Neural progenitor cell (in vitro differentiated cells): ENCODE measurements at regions not wholly inside any gene's neighbourhood (a gene's known extent, or its start where the extent isn't known, plus 50 kb on each side); places are given as distances from the start of the nearest gene placed in this dataset.

Experiments used
- DNase-seq: peaks from one replicate; pipeline ENCODE4 v3.0.0-alpha.2; 2016; ENCODE audit warnings: low spot score
- H2AFZ ChIP-seq: fragments of 200-600 bp; sonication (generic); replicated peaks from 2 replicates; pipeline ENCODE4 v1.6.1; 2016; ENCODE audit warnings: antibody characterized with exemption
- H3F3A ChIP-seq: fragments of 200-600 bp; sonication (generic); 2 replicates; pipeline ENCODE4 v1.6.1; 2016; ENCODE audit warnings: antibody characterized with exemption, low read depth
- H3K27ac ChIP-seq: fragments of 200-600 bp; sonication (generic); 2 replicates; pipeline ENCODE4 v1.5.1; 2016; ENCODE audit warnings: mild to moderate bottlenecking
- H3K27me3 ChIP-seq: fragments of 200-600 bp; sonication (generic); 2 replicates; pipeline ENCODE4 v1.6.1; 2016; ENCODE audit warnings: mild to moderate bottlenecking, moderate library complexity
- H3K36me3 ChIP-seq: fragments of 200-600 bp; sonication (generic); 2 replicates; pipeline ENCODE4 v1.5.1; 2016
- H3K4me1 ChIP-seq: fragments of 200-600 bp; sonication (generic); 2 replicates; pipeline ENCODE4 v1.6.1; 2016; ENCODE audit warnings: mixed run types
- H3K4me2 ChIP-seq: fragments of 200-600 bp; sonication (generic); 2 replicates; pipeline ENCODE4 v1.6.1; 2016
- H3K4me3 ChIP-seq: fragments of 200-600 bp; sonication (generic); 2 replicates; pipeline ENCODE4 v1.5.1; 2016
- H3K79me2 ChIP-seq: fragments of 200-600 bp; sonication (generic); 2 replicates; pipeline ENCODE4 v1.6.1; 2016; ENCODE audit warnings: low read depth
- H3K9ac ChIP-seq: fragments of 200-600 bp; sonication (generic); 2 replicates; pipeline ENCODE4 v1.6.1; 2016
- H3K9me3 ChIP-seq: fragments of 200-600 bp; sonication (generic); 2 replicates; pipeline ENCODE4 v1.5.1; 2016; ENCODE audit warnings: low read depth
- H4K20me1 ChIP-seq: fragments of 200-600 bp; sonication (generic); 2 replicates; pipeline ENCODE4 v1.6.1; 2016; ENCODE audit warnings: low read depth
- H3K27ac Mint-ChIP-seq: 3 replicates; pipeline ENCODE4 v1.8.0; 2021; ENCODE audit warnings: mixed read lengths
- H3K27me3 Mint-ChIP-seq: 2 replicates; pipeline ENCODE4 v1.8.0; 2022; ENCODE audit warnings: low read depth, mild to moderate bottlenecking, inconsistent platforms, moderate library complexity, mixed read lengths; ENCODE audit not compliant: insufficient read depth
- H3K36me3 Mint-ChIP-seq: 3 replicates; pipeline ENCODE4 v1.8.0; 2021; ENCODE audit warnings: mixed read lengths
- H3K4me1 Mint-ChIP-seq: 3 replicates; pipeline ENCODE4 v1.8.0; 2021; ENCODE audit warnings: mixed read lengths
- H3K4me3 Mint-ChIP-seq: 3 replicates; pipeline ENCODE4 v1.8.0; 2021; ENCODE audit warnings: mild to moderate bottlenecking, moderate library complexity, mixed read lengths
- H3K9me3 Mint-ChIP-seq: 3 replicates; pipeline ENCODE4 v1.8.0; 2020; ENCODE audit warnings: mixed read lengths
- CTCF ChIP-seq: fragments of 200-600 bp; sonication (generic); IDR thresholded peaks from 2 replicates; pipeline ENCODE4 v1.5.1; 2017; ENCODE audit warnings: antibody characterized with exemption, mild to moderate bottlenecking
- EZH2 ChIP-seq: fragments of 200-600 bp; sonication (generic); IDR thresholded peaks from 2 replicates; pipeline ENCODE4 v1.6.1; 2017; ENCODE audit warnings: antibody characterized with exemption, mild to moderate bottlenecking, moderate library complexity
- EZH2phosphoT487 ChIP-seq: fragments of 200-600 bp; sonication (generic); IDR thresholded peaks from 2 replicates; pipeline ENCODE4 v1.6.1; 2017; ENCODE audit warnings: antibody characterized with exemption

DNA sequence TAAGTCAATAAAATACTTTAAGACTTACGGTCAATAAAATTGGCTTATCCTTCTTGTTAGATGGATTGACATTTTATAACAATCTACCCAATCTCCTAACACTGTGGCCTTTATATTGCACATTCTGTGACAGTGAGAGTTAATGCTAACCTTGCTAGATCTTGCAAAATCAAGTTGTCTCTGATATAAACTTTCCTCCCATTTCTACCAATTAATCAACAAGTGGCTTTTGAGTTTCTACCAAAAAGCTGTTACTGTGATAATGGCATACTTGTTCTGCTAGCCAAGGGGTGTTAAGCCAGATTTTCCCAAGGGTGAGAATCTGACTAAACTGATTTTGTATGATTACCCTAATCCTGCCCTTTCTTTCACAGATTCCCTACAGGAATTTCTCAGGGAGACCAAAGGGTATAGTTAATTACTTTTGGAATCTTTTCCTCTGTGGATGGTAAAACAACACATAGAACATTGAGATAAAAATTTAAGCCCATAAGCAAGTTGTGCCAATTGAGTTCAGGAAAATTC lies 174.1 kb upstream of the SUCLG2 start:
- Histone ChIP-seq H3K9ac (no peak overlapping the region), H3K4me1 (peaks cover 12% of the 10 kb centered on the region), H3K4me3 (no peak overlapping the region), H3K4me2 (peak overlapping the region; percentile 46), H3K36me3 (no peaks in the 10 kb centered on the region), H4K20me1 (no peaks in the 10 kb centered on the region), H3F3A (no peaks in the 10 kb centered on the region), H2AFZ (no peak overlapping the region), H3K9me3 (no peaks in the 10 kb centered on the region), H3K27me3 (no peaks in the 10 kb centered on the region), H3K79me2 (no peaks in the 10 kb centered on the region), H3K27ac (peak overlapping the region; percentile 77)
- Mint-ChIP-seq H3K4me3 (no peak overlapping the region), H3K9me3 (peaks cover 7% of the 10 kb centered on the region), H3K27me3 (no peaks in the 10 kb centered on the region), H3K4me1 (peaks cover 3% of the 10 kb centered on the region), H3K27ac (no peak overlapping the region), H3K36me3 (peaks cover 2% of the 10 kb centered on the region)
- TF ChIP-seq EZH2: no peak
- TF ChIP-seq CTCF: no peak
- no peak for TF ChIP-seq EZH2phosphoT487
- DNase-seq: peak; percentile 56

- Histone ChIP-seq H3K9me3 (no peaks in the 10 kb centered on the region), H3K9ac (no peak overlapping the region), H3K4me3 (no peak overlapping the region), H3K27ac (no peak overlapping the region), H4K20me1 (no peaks in the 10 kb centered on the region), H3K4me1 (no peaks in the 10 kb centered on the region), H3K4me2 (no peak overlapping the region), H3F3A (no peaks in the 10 kb centered on the region), H2AFZ (no peak overlapping the region), H3K27me3 (no peaks in the 10 kb centered on the region), H3K79me2 (no peaks in the 10 kb centered on the region), H3K36me3 (no peaks in the 10 kb centered on the region)
- no peak for DNase-seq
- Mint-ChIP-seq H3K27me3 (no peaks in the 10 kb centered on the region), H3K4me1 (no peaks in the 10 kb centered on the region), H3K36me3 (no peaks in the 10 kb centered on the region), H3K9me3 (no peaks in the 10 kb centered on the region), H3K4me3 (no peak overlapping the region), H3K27ac (no peak overlapping the region)
- TF ChIP-seq CTCF (no peak), EZH2 (no peak), EZH2phosphoT487 (no peak)
These were observed 166.7 kb upstream of the SUCLG2 start for GRCh38 chr3:67821135-67821534.

- no peak for TF ChIP-seq EZH2
- no peak for TF ChIP-seq EZH2phosphoT487
- TF ChIP-seq CTCF: peak; percentile 61
- Histone ChIP-seq H3K36me3 (no peaks in the 10 kb centered on the region), H3F3A (no peaks in the 10 kb centered on the region), H3K79me2 (no peaks in the 10 kb centered on the region), H3K27me3 (no peaks in the 10 kb centered on the region), H3K9ac (no peak overlapping the region), H3K27ac (no peak overlapping the region), H3K4me1 (no peaks in the 10 kb centered on the region), H4K20me1 (no peaks in the 10 kb centered on the region), H3K9me3 (no peaks in the 10 kb centered on the region), H2AFZ (no peak overlapping the region), H3K4me2 (no peak overlapping the region), H3K4me3 (no peak overlapping the region)
- DNase-seq: peak; percentile 33
- no peak overlapping the region for H3K27ac Mint-ChIP-seq
- no peaks in the 10 kb centered on the region for H3K27me3 Mint-ChIP-seq
- no peaks in the 10 kb centered on the region for H3K9me3 Mint-ChIP-seq
- no peak overlapping the region for H3K4me3 Mint-ChIP-seq
- no peaks in the 10 kb centered on the region for H3K36me3 Mint-ChIP-seq
- no peaks in the 10 kb centered on the region for H3K4me1 Mint-ChIP-seq
These were observed 165.0 kb upstream of the SUCLG2 start for GRCh38 chr3:67819447-67819846.
